HG03108 (cell line): ENCODE measurements at regions not wholly inside any gene's neighbourhood (a gene's known extent, or its start where the extent isn't known, plus 50 kb on each side); places are given as distances from the start of the nearest gene placed in this dataset.
"Not testable (repeated sequence)": the region's sequence is repeated elsewhere in the genome, so short reads cannot be mapped to it uniquely, and the experiment has no call there.

Experiments
- ATAC-seq: cut with Tn5 transposase; IDR thresholded peaks from one replicate; pipeline ENCODE4 v1.9.1; 2021; ENCODE audit warnings: moderate library complexity; ENCODE audit not compliant: unreplicated experiment

GRCh38 chr1:29387210-29387609, 150.9 kb downstream of the PTPRU start:
- ATAC-seq, result no peak

- not testable (repeated sequence) for ATAC-seq
Measured at GRCh38 chr1:29386453-29386852, 150.1 kb downstream of the PTPRU start.

GRCh38 chr1:29385966-29386365, 149.6 kb downstream of the PTPRU start:
- no peak for ATAC-seq

GRCh38 chr1:29384496-29385015, 148.2 kb downstream of the PTPRU start:
- no peak for ATAC-seq

- no peak for ATAC-seq
Measured at GRCh38 chr1:29383746-29384371, 147.5 kb downstream of the PTPRU start.

- no peak for ATAC-seq
Measured at GRCh38 chr1:29382851-29383745, 146.8 kb downstream of the PTPRU start.

- ATAC-seq, result no peak
Measured at GRCh38 chr1:29381426-29381825, 145.1 kb downstream of the PTPRU start.

GRCh38 chr1:29380532-29380931, 144.2 kb downstream of the PTPRU start:
- no peak for ATAC-seq

- ATAC-seq, result no peak
Measured at GRCh38 chr1:29379443-29380073, 143.2 kb downstream of the PTPRU start.
